ENCODE measurements at regions not wholly inside any gene's neighbourhood (a gene's known extent, or its start where the extent isn't known, plus 50 kb on each side); places are given as distances from the start of the nearest gene placed in this dataset.

- no peak for TF ChIP-seq CTCF (conservative IDR thresholded peaks at IDR 0.05; ENCODE audit: low read depth, low read length)
- TF ChIP-seq EZH2phosphoT487 (IDR thresholded peaks at IDR 0.05; ENCODE audit: borderline replicate concordance, low read length) = no peak
- no peak for TF ChIP-seq EZH2 (IDR thresholded peaks at IDR 0.05; ENCODE audit: low read length, unreplicated experiment)
Observed at GRCh38 chr16:65842067-65842466, 524.4 kb upstream of the CDH5 start.
